Rectal smooth muscle tissue (tissue), 1 donor: ENCODE measurements at regions not wholly inside any gene's neighbourhood (a gene's known extent, or its start where the extent isn't known, plus 50 kb on each side); places are given as distances from the start of the nearest gene placed in this dataset.

Experiments used
- H3K27ac ChIP-seq: one replicate; pipeline ENCODE4 v1.7.0; 2013; ENCODE audit warnings: low read depth, low read length, inconsistent platforms
- H3K27me3 ChIP-seq: one replicate; pipeline ENCODE4 v1.7.0; 2013; ENCODE audit warnings: low read length; ENCODE audit not compliant: control insufficient read depth, insufficient read depth
- H3K36me3 ChIP-seq: one replicate; pipeline ENCODE4 v1.7.0; 2013; ENCODE audit warnings: low read length; ENCODE audit not compliant: control insufficient read depth, insufficient read depth
- H3K4me1 ChIP-seq: one replicate; pipeline ENCODE4 v1.7.0; 2013; ENCODE audit warnings: low read length; ENCODE audit not compliant: control insufficient read depth, insufficient read depth
- H3K4me3 ChIP-seq: one replicate; pipeline ENCODE4 v1.7.0; 2013; ENCODE audit warnings: low read length
- H3K9ac ChIP-seq: one replicate; pipeline ENCODE4 v1.7.0; 2013; ENCODE audit warnings: low read length

DNA sequence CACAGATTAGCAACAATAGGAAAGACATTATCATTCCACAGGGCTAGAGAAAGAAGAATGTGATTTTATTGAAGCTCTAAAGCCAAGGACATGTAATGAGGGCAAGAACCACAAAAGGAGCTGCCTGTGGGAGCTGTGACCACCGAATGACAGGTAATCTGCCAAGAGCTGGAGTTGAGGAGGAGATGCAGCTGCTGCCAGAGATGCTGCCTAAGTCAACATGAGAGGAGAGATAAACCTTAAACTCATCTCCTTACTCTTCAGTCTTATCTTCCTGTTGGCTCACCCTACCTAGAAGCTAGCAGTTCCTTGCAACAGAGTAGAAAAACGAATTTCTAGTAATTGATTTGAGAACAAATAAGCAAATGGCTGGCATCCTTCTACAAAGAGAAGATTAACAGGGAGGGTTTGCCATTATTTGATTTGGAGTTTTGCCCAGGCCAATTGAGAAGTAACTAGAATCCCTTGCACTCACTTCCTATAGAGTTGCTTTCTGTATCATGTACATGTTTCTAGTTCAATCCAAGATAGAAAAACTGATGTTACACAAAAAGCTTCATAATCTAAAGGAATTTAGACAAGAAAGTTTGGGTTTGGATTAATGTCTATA, 539.2 kb downstream of the TLE1 start:
- Histone ChIP-seq H3K36me3 (no peaks in the 10 kb centered on the region), H3K4me3 (no peak overlapping the region), H3K9ac (no peak overlapping the region), H3K4me1 (no peaks in the 10 kb centered on the region), H3K27me3 (no peaks in the 10 kb centered on the region), H3K27ac (no peak overlapping the region)

DNA sequence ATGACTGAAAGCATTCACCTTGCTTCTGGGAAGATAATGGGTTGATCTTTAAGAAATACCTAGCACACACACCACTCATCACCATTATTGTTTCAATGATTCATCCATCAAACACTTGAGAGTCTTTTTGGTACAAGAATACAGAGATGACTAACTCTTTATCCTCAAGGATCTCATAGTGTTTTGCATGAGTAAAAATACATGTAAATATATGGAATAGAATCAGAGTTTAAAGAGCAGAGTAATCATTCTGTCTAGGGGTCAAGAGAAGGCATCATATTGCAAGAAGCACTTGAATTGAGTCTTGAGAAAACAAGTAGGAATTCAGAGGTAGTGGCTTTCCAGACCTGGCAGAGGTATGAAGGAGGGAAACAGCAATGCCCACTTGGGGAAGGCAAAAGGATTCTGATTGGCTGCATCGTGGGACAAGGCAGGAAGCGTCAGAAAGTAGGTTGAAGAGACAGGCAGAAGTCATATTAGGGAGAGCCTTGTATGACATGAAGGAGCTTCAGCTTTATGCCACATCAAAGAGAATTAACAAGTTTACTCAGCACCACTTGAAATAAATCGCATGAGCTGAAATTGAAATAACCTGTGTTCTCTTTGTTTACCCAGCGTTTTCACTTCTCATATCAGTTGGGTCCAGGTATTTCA, 542.5 kb downstream of the TLE1 start:
- no peak overlapping the region for H3K9ac ChIP-seq
- no peak overlapping the region for H3K27ac ChIP-seq
- H3K4me1 ChIP-seq = no peaks in the 10 kb centered on the region
- H3K4me3 ChIP-seq = no peak overlapping the region
- H3K36me3 ChIP-seq = no peaks in the 10 kb centered on the region
- no peaks in the 10 kb centered on the region for H3K27me3 ChIP-seq

DNA sequence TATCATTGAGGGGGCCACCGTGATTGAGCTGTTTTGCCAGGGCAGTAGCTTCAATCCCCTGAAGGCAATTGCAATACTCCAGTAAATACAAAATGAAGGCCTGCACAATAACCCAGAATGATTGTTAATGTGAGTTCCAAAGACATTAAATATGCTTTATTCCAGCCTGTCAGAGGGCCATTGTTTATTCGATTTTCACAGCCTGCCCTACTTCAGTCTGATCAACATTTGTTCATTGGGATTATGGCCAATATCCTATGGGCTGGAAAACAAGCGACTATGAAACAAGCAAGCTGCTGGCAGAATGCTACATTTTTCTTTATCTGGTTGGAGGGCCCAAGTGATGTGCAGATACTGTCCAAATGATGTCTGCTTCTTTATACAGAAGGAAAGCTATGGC, 543.1 kb downstream of the TLE1 start:
- Histone ChIP-seq H3K9ac (no peak overlapping the region), H3K4me1 (no peaks in the 10 kb centered on the region), H3K36me3 (no peaks in the 10 kb centered on the region), H3K27me3 (no peaks in the 10 kb centered on the region), H3K4me3 (no peak overlapping the region), H3K27ac (no peak overlapping the region)

DNA sequence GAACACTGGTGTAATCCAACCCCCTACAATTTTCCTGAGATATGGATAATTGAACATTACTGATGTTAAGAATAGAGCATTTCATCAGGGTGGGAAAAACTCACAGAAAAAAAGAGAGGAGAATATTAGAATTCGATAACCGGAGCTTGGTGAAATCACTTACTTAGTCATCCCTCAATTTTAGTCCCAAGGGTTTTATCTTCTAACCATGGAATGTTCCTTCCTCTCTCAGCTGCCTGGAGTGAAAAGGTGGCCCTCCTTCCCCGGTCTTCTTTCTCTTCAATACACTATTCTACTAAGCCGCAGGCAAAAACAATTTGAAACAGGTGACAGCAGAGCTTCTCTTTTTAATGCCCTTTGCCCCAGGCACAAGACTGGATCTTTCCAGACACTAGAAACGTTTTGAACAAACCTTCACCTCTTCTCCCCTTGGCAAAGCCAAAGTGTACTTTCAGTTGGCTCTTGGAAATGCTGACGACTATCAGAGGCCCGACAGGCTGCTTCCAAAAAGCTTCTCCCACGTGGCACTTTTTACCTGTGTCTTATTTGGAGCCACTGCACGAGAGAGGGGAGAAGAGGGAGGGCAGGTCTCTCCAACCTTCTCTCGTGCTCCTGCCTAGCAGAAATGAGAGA, 543.9 kb downstream of the TLE1 start:
- Histone ChIP-seq H3K36me3 (no peaks in the 10 kb centered on the region), H3K4me1 (no peaks in the 10 kb centered on the region), H3K4me3 (no peak overlapping the region), H3K27me3 (no peaks in the 10 kb centered on the region), H3K9ac (no peak overlapping the region), H3K27ac (no peak overlapping the region)

DNA sequence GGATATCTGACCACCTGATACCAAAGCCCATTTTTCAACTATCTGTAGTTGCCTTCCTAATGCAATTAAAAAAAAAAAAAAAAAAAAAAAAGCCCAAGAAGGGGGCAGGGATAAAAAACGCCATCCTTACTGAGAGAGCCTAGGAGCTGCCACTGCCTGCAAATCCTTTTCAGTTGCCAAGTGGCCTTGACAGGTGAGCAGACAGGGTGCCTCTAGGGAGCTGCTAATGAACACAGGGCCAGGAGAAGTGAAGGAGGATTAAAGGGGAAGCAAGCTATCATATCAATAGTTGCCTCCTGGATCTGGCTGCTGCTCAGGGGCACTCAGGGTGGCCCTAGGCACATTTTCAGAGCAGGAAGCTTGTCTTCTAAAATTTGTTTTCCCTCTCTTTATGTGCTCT, 547.4 kb downstream of the TLE1 start:
- H3K27me3 ChIP-seq = no peaks in the 10 kb centered on the region
- no peak overlapping the region for H3K27ac ChIP-seq
- H3K9ac ChIP-seq = no peak overlapping the region

DNA sequence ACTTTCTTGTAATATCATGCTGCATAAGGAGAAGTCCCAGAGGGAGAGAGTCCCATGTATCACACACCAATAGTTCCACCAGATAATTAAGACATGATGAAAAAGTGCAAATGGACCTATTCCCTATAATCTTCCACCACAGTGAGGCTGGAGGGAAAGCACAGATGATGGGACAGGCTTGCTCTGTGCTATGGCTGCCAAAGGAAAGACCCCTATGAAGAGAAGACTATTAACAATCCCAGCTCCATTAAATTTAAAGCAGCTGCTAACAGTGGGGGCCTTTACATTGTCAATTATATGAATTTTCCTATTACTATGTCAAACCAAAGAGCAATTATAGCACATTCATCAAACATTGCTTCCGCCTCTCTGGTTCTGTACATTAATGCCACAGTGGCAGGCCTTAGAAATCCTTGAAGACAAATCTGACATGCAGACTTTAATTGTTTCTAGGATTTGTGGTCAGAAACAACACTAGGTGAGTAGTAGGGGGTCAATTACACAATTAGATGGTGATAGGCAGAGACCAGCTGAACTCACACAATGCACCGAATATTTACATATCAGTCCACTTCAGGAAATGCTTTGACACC, 551.3 kb downstream of the TLE1 start:
- Histone ChIP-seq H3K4me1 (no peaks in the 10 kb centered on the region), H3K36me3 (no peaks in the 10 kb centered on the region), H3K4me3 (no peak overlapping the region), H3K9ac (no peak overlapping the region), H3K27me3 (no peaks in the 10 kb centered on the region), H3K27ac (no peak overlapping the region)

More for the DNA sequence above, 547.4 kb downstream of the TLE1 start:
- Histone ChIP-seq H3K4me1 (no peaks in the 10 kb centered on the region), H3K4me3 (no peak overlapping the region), H3K36me3 (no peaks in the 10 kb centered on the region)

DNA sequence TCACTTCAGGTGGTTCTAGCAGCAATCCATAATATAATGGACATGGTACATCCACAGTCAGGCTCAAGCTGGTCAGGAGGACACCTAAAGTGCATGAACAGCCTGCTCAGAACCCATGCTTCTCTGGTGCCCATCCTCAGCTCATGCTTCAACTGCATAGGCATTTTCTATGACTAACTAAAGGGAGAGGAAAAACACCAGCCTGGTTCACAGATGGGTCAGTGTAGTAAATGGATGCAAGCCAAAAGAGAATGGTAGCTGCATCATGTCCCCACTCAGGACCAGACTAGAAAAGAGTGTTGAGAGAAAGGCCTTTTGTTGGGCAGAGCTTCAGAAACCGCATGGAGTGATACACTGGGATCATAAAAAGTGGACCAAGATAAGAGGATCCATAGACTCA, 556.6 kb downstream of the TLE1 start:
- Histone ChIP-seq H3K4me3 (no peak overlapping the region), H3K4me1 (no peaks in the 10 kb centered on the region), H3K27ac (no peak overlapping the region), H3K9ac (no peak overlapping the region), H3K36me3 (no peaks in the 10 kb centered on the region), H3K27me3 (no peaks in the 10 kb centered on the region)

DNA sequence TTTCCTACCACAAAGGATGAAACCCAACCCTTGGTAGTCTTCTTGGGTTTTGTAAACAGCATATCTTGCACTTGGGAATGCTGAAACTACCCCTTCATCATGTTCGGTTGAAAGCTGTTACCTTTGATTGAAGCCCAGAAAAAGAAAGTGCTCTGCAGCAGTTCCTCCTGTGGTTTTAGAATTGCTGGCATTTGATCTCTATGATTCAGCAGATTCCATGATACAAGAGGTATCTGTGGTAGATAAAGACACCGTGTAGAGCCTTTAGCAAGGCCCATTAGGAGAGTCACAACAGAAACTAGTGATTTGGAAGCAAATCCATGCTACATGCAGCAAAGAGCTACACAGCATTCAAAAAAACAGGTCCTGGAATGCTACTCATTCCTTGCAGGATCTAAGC, 557.0 kb downstream of the TLE1 start:
- Histone ChIP-seq H3K4me3 (no peak overlapping the region), H3K27ac (no peak overlapping the region), H3K9ac (no peak overlapping the region)

DNA sequence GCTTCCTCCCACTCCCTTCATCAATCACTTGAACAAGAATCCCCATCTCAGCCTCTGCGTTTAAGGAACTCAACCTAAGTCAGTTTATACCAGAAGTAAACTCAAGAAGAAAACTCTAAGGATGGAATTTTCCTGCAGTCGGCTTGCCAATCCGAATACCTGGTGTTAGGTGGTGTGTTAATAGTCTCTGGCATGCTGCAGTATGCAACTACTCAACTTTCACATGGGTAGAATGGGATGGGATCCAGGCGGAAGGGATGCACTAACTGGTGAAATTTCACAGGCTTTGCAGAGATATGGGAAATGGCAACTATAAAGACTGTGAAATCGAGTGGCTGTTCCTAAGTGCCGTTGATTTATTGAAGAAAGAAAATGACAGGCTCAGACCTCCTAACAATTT, 560.6 kb downstream of the TLE1 start:
- Histone ChIP-seq H3K9ac (no peak overlapping the region), H3K4me3 (no peak overlapping the region), H3K4me1 (no peaks in the 10 kb centered on the region), H3K36me3 (no peaks in the 10 kb centered on the region), H3K27me3 (no peaks in the 10 kb centered on the region), H3K27ac (no peak overlapping the region)

More for the DNA sequence above, 557.0 kb downstream of the TLE1 start:
- Histone ChIP-seq H3K4me1 (no peaks in the 10 kb centered on the region), H3K36me3 (no peaks in the 10 kb centered on the region), H3K27me3 (no peaks in the 10 kb centered on the region)

DNA sequence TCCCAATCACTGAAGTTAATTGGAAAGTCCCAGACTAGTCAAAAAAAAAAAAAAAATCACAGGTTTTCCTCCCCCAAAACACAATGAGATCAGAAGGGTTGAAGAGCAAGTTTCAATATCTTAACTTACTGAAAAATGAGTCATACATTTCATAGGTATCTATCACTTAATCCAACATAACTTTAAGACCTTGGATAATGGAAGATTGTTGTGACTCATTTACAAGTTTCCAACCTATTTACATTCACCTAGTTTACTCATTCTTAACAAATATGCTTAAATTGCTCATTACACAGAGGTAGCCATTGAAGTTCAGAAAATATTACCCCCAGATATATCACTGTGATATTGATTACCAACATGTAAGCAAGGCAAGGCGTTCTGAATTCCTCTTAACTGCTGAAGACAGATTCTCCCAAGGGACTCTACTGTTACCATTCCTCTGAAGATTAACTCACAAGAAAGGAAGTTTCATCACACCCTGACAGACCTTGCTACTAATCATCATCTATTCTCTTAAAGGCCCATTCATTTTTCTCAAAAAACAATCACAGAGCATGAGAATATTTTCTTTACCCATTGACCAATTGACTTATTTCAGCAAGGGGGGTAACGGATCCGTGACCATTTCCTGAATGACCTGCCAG, 563.8 kb downstream of the TLE1 start:
- H3K27ac ChIP-seq = no peak overlapping the region
- no peak overlapping the region for H3K9ac ChIP-seq
- no peaks in the 10 kb centered on the region for H3K36me3 ChIP-seq
- no peaks in the 10 kb centered on the region for H3K4me1 ChIP-seq
- no peaks in the 10 kb centered on the region for H3K27me3 ChIP-seq
- no peak overlapping the region for H3K4me3 ChIP-seq

DNA sequence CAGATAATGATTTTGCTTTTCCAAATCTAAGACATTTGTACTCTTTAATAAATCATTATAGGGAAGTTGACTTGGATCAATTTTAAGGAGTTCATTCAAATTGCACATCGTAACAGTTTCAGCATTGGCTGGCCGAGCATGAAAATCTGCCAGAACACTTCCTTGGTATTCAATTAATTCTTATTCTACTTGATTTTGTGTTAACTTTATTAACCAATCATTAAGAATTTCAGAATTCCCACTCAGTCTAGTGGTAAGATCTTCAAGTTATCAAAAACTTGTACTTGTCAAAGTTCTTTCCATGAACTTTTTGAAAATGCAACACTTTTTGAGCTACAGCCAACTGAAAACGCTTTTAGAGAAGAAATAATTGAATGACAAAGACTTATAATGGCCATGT, 565.8 kb downstream of the TLE1 start:
- Histone ChIP-seq H3K27me3 (no peaks in the 10 kb centered on the region), H3K36me3 (no peaks in the 10 kb centered on the region)

DNA sequence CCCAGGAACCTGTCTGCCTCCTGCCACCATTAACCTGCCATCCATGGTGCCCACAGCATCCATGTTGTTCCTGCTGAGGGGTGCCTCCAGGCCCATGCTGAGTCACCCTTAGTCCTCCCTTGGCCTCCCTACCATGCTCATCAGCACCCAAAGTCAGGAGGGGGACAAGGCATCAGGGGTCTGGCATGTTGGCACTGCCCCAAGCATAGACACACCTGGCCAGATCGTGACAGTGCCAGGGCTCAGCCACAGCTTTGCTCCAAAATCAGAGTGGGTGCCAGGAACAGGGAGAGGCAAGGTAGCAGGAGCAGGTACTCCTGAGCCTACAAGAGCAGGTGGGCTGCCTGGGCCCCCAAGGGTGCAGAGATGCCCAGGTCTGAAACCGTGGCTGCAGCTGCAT, 566.6 kb downstream of the TLE1 start:
- Histone ChIP-seq H3K27me3 (no peaks in the 10 kb centered on the region), H3K4me3 (no peak overlapping the region), H3K27ac (no peak overlapping the region), H3K9ac (no peak overlapping the region), H3K4me1 (no peaks in the 10 kb centered on the region), H3K36me3 (no peaks in the 10 kb centered on the region)

More for the DNA sequence above, 565.8 kb downstream of the TLE1 start:
- no peak overlapping the region for H3K4me3 ChIP-seq
- H3K4me1 ChIP-seq = no peaks in the 10 kb centered on the region
- H3K27ac ChIP-seq = no peak overlapping the region
- no peak overlapping the region for H3K9ac ChIP-seq
